ENCODE measurements at regions not wholly inside any gene's neighbourhood (a gene's known extent, or its start where the extent isn't known, plus 50 kb on each side); places are given as distances from the start of the nearest gene placed in this dataset.

DNA sequence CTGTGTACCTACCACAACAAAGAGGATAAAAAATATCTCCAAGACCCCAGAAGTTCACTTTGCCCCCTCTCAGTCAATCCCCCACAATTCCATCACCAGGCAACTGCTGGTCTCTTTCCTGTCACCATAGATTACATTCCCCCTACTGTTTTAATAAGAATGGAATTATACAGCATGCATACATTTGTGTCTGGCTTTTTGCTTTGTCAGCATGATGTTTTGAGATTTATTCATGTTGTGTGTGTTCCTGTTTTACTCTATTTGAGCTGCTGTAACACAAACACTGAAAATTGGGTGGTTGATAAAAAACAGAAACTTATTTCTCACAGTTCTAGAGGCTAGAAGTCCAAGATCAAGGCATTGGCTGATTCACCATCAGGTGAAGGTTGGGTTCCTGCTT, 214.5 kb upstream of the IGFBP3 start:
- peaks cover 18% of the 10 kb centered on the region for H3K4me1 Mint-ChIP-seq (ENCODE audit: insufficient read depth, unreplicated experiment)
- POLR2A ChIA-PET: interaction anchor here (0.6 kb wide), 1 partner anchor 85 kb away, joined by 3 read pairs; no protein-coding TSS in a partner anchor
- no peaks in the 10 kb centered on the region for H3K36me3 Mint-ChIP-seq (ENCODE audit: insufficient read depth, unreplicated experiment)
- no peaks in the 10 kb centered on the region for H3K9me3 Mint-ChIP-seq (ENCODE audit: unreplicated experiment)
- no TSS peak for BruUV-seq (replicated peaks)
- CTCF ChIA-PET: no interaction called here
- no peaks in the 10 kb centered on the region for H3K27me3 Mint-ChIP-seq (ENCODE audit: insufficient read depth, unreplicated experiment)
- TF ChIP-seq, protein P1, sequence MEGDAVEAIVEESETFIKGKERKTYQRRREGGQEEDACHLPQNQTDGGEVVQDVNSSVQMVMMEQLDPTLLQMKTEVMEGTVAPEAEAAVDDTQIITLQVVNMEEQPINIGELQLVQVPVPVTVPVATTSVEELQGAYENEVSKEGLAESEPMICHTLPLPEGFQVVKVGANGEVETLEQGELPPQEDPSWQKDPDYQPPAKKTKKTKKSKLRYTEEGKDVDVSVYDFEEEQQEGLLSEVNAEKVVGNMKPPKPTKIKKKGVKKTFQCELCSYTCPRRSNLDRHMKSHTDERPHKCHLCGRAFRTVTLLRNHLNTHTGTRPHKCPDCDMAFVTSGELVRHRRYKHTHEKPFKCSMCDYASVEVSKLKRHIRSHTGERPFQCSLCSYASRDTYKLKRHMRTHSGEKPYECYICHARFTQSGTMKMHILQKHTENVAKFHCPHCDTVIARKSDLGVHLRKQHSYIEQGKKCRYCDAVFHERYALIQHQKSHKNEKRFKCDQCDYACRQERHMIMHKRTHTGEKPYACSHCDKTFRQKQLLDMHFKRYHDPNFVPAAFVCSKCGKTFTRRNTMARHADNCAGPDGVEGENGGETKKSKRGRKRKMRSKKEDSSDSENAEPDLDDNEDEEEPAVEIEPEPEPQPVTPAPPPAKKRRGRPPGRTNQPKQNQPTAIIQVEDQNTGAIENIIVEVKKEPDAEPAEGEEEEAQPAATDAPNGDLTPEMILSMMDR (IDR thresholded peaks at IDR 0.05; ENCODE audit: unreplicated experiment): no peak
- intact Hi-C loops (cut with micrococcal nuclease): no loop called here
- H3K27ac Mint-ChIP-seq (ENCODE audit: low read depth, unreplicated experiment): no peak overlapping the region
- no peak overlapping the region for H3K4me3 Mint-ChIP-seq (ENCODE audit: unreplicated experiment)
- no peak for DNase-seq (ENCODE audit: unreplicated experiment)

DNA sequence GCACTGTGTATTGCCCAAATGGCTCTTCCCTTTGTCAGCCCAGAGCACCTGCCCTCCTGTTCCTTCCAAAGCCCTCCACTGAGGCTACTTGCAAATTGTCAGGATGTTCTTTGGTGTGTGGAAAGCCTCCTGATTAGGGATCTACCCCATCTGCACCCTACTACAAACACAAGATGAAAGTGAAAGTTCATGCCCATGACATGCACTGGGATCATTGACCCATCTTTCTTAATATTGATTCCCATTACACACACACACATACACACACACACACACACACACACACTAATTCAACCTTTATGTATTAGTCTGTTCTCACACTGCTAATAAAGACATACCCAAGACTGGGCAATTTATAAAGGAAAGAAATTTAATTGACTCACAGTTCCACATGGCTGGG, 213.7 kb upstream of the IGFBP3 start:
- Mint-ChIP-seq H3K36me3 (ENCODE audit: insufficient read depth, unreplicated experiment) (no peaks in the 10 kb centered on the region), H3K4me1 (ENCODE audit: insufficient read depth, unreplicated experiment) (peaks cover 18% of the 10 kb centered on the region), H3K4me3 (ENCODE audit: unreplicated experiment) (no peak overlapping the region), H3K9me3 (ENCODE audit: unreplicated experiment) (no peaks in the 10 kb centered on the region), H3K27ac (ENCODE audit: low read depth, unreplicated experiment) (no peak overlapping the region), H3K27me3 (ENCODE audit: insufficient read depth, unreplicated experiment) (no peaks in the 10 kb centered on the region)
- TF ChIP-seq, protein P1 (IDR thresholded peaks at IDR 0.05; ENCODE audit: unreplicated experiment): no peak
- POLR2A ChIA-PET: no interaction called here
- intact Hi-C loops (cut with micrococcal nuclease): loop anchor here (5.0 kb wide), 1 partner anchor 212 kb away; the partner anchor contains the start of gene IGFBP3
- no TSS peak for BruUV-seq (replicated peaks)
- no peak for DNase-seq (ENCODE audit: unreplicated experiment)
- CTCF ChIA-PET: no interaction called here

DNA sequence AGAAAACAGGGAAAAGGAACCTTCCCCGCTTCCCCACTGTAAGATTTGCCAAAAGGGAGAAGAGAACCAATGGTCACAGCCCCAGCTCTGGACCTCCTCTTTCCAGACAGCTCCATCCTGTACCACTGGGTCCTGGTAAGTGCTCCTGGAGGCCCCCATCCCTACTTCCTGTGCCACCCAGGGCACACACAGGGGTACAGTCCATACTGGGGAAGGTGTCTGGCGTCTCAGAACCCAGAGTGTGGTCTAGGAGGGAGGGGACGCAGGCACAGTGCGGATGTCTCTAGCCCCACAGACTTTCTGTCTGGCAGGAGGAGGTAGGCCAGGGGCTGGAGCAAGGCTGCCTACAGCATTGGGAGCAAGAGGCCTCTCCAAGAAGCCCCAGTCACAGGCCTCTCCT, 213.3 kb upstream of the IGFBP3 start:
- no peak for DNase-seq (ENCODE audit: unreplicated experiment)
- no TSS peak for BruUV-seq (replicated peaks)
- no peak overlapping the region for H3K27ac Mint-ChIP-seq (ENCODE audit: low read depth, unreplicated experiment)
- intact Hi-C loops (cut with micrococcal nuclease): loop anchor here (5.0 kb wide), 1 partner anchor 212 kb away; the partner anchor contains the start of gene IGFBP3
- peaks cover 16% of the 10 kb centered on the region for H3K4me1 Mint-ChIP-seq (ENCODE audit: insufficient read depth, unreplicated experiment)
- H3K9me3 Mint-ChIP-seq (ENCODE audit: unreplicated experiment): no peaks in the 10 kb centered on the region
- CTCF ChIA-PET: no interaction called here
- no peaks in the 10 kb centered on the region for H3K36me3 Mint-ChIP-seq (ENCODE audit: insufficient read depth, unreplicated experiment)
- H3K4me3 Mint-ChIP-seq (ENCODE audit: unreplicated experiment): no peak overlapping the region
- TF ChIP-seq, protein P1 (IDR thresholded peaks at IDR 0.05; ENCODE audit: unreplicated experiment): no peak
- POLR2A ChIA-PET: no interaction called here
- H3K27me3 Mint-ChIP-seq (ENCODE audit: insufficient read depth, unreplicated experiment): no peaks in the 10 kb centered on the region

DNA sequence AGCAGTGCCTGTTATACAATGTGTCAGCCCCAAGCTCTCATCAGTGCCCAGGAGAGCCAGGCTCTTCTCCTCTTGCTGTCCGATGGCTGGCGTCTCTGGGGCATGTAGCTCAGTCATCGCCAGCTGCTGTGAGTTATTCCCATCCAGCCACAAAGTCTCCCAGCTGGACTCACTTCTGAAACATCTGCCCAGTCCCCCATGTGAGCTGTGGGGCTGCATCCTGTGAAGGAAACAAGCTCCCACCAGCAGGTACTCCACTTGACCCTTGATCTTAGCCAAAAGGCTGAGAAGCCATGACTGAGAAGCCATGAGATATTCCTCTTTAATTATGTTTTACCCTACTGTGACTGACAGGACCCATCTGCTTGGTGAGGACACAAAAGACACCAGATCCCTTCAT, 212.7 kb upstream of the IGFBP3 start:
- intact Hi-C loops (cut with micrococcal nuclease): loop anchor here (5.0 kb wide), 1 partner anchor 211 kb away; the partner anchor contains the start of gene IGFBP3
- Mint-ChIP-seq H3K9me3 (ENCODE audit: unreplicated experiment) (no peaks in the 10 kb centered on the region), H3K27ac (ENCODE audit: low read depth, unreplicated experiment) (no peak overlapping the region), H3K36me3 (ENCODE audit: insufficient read depth, unreplicated experiment) (no peaks in the 10 kb centered on the region), H3K4me3 (ENCODE audit: unreplicated experiment) (no peak overlapping the region), H3K4me1 (ENCODE audit: insufficient read depth, unreplicated experiment) (peaks cover 11% of the 10 kb centered on the region), H3K27me3 (ENCODE audit: insufficient read depth, unreplicated experiment) (no peaks in the 10 kb centered on the region)
- POLR2A ChIA-PET: no interaction called here
- no peak for DNase-seq (ENCODE audit: unreplicated experiment)
- CTCF ChIA-PET: interaction anchor here (1.1 kb wide), 1 partner anchor 955 kb away, joined by 3 read pairs; no protein-coding TSS in a partner anchor
- TF ChIP-seq, protein P1 (IDR thresholded peaks at IDR 0.05; ENCODE audit: unreplicated experiment): no peak
- no TSS peak for BruUV-seq (replicated peaks)
